HepG2 (cell line): ENCODE measurements at regions not wholly inside any gene's neighbourhood (a gene's known extent, or its start where the extent isn't known, plus 50 kb on each side); places are given as distances from the start of the nearest gene placed in this dataset.

Source experiments
- ATAC-seq: fragments of 200-7000 bp; cut with Tn5 transposase; 3 replicates; pipeline ENCODE4 v1.9.1; 2020; ENCODE audit warnings: mild to moderate bottlenecking, moderate library complexity
- BruUV-seq: library from RNA; stranded (reverse); fragments of 400-500 nt; replicated peaks from 2 replicates; lab custom pipeline; 2021; lab: Mats Ljungman, UMichigan
- CTCF ChIA-PET: fragments of 300-600 bp; formaldehyde crosslinking; extraction: SDS; loops from one replicate; lab custom pipeline; 2021; ENCODE audit warnings: low total read pairs, inconsistent platforms, low intra/inter-chr PET ratio; lab: Yijun Ruan, JAX
- POLR2A ChIA-PET: fragments of 350-600 bp; sonication (Branson Sonifier 250); formaldehyde crosslinking; loops from one replicate; lab custom pipeline; 2020; ENCODE audit warnings: antibody characterized with exemption, inconsistent platforms; lab: Yijun Ruan, JAX
- DNase-seq: peaks from one replicate; pipeline ENCODE4 v3.0.0-alpha.2; 2015; ENCODE audit warnings: low spot score
- FAIRE-seq: peaks from 3 replicates; lab custom pipeline; 2011; peaks lifted over from hg19 to GRCh38; lab: Jason Lieb, UNC
- H2AFZ ChIP-seq: one replicate; pipeline ENCODE4 v1.6.1; 2011; ENCODE audit warnings: low read length, inconsistent platforms
- H3K27ac ChIP-seq: fragments of 300-600 bp; 3 replicates; pipeline ENCODE4 v1.8.0; 2011; ENCODE audit warnings: mixed run types, mild to moderate bottlenecking, mixed read lengths, low read length, inconsistent platforms; ENCODE audit not compliant: insufficient read depth; ENCODE audit errors: extremely low read length
- H3K27me3 ChIP-seq, 2 experiments: fragments of 200-600 bp in 1 of 2; 2 replicates in 1 of 2; 3 replicates in 1 of 2; pipeline versions ENCODE4 v1.6.0 to v1.8.0; 2011; ENCODE audit warnings: low read length in 2 of 2, mild to moderate bottlenecking in 2 of 2, moderate library complexity in 2 of 2, inconsistent platforms in 1 of 2; ENCODE audit not compliant: insufficient read depth in 2 of 2, control insufficient read depth in 1 of 2
- H3K36me3 ChIP-seq, 2 experiments: fragments of 200-600 bp in 1 of 2; replicated peaks in 1 of 2; 2 replicates in 1 of 2; 3 replicates in 1 of 2; pipeline versions ENCODE4 v1.5.1 to v1.8.0; 2011; ENCODE audit warnings: low read length in 2 of 2, inconsistent platforms in 1 of 2; ENCODE audit not compliant: insufficient read depth in 2 of 2, control insufficient read depth in 1 of 2
- H3K4me1 ChIP-seq: 2 replicates; pipeline ENCODE4 v1.5.1; 2012; ENCODE audit warnings: low read length, inconsistent platforms; ENCODE audit not compliant: insufficient read depth
- H3K4me2 ChIP-seq: 2 replicates; pipeline ENCODE4 v1.6.0; 2011; ENCODE audit warnings: low read depth, low read length, inconsistent platforms
- H3K4me3 ChIP-seq, 3 experiments: fragments of 200-600 bp in 1 of 3; sonication (generic), shearing (Covaris generic) in 1 of 3; replicated peaks in 1 of 3; 2 replicates each; pipeline ENCODE4 v1.5.1; 2011 to 2016; ENCODE audit warnings: low read length in 3 of 3, inconsistent platforms in 2 of 3, low read depth in 2 of 3, mild to moderate bottlenecking in 2 of 3, control low read depth in 1 of 3, mixed read lengths in 1 of 3; ENCODE audit not compliant: insufficient read depth in 1 of 3
- H3K79me2 ChIP-seq: one replicate; pipeline ENCODE4 v1.6.1; 2011; ENCODE audit warnings: low read length, inconsistent platforms; ENCODE audit not compliant: insufficient read depth
- H3K9ac ChIP-seq: 2 replicates; pipeline ENCODE4 v1.6.0; 2011; ENCODE audit warnings: mild to moderate bottlenecking, low read depth, low read length, inconsistent platforms; ENCODE audit not compliant: insufficient read depth
- H3K9me3 ChIP-seq: 2 replicates; pipeline ENCODE4 v1.5.1; 2012; ENCODE audit warnings: mild to moderate bottlenecking, low read length
- H4K20me1 ChIP-seq: 2 replicates; pipeline ENCODE4 v1.6.0; 2011; ENCODE audit warnings: inconsistent platforms, mild to moderate bottlenecking, low read length, moderate library complexity; ENCODE audit not compliant: insufficient read depth
- FLYWCH1 ChIP-seq: sonication (generic); formaldehyde crosslinking; IDR thresholded peaks from 2 replicates; pipeline ENCODE4 v1.8.1; 2023; ENCODE audit warnings: mild to moderate bottlenecking, missing genetic modification reagents
- MED8 ChIP-seq: sonication (generic); formaldehyde crosslinking; IDR thresholded peaks from 2 replicates; pipeline ENCODE4 v1.8.1; 2023; ENCODE audit warnings: mild to moderate bottlenecking, missing genetic modification reagents; ENCODE audit not compliant: insufficient replicate concordance
- NR2F6 ChIP-seq, 2 experiments: IDR thresholded peaks; 2 replicates each; pipeline ENCODE4 v1.6.1; 2016; ENCODE audit warnings: antibody characterized with exemption in 1 of 2, mild to moderate bottlenecking in 1 of 2
- ONECUT2 ChIP-seq: sonication (generic); formaldehyde crosslinking; IDR thresholded peaks from 2 replicates; pipeline ENCODE4 v1.4.0; 2020; ENCODE audit warnings: missing genetic modification reagents
- SALL2 ChIP-seq: sonication (generic); formaldehyde crosslinking; IDR thresholded peaks from 2 replicates; pipeline ENCODE4 v1.8.1; 2023; ENCODE audit warnings: mild to moderate bottlenecking, missing genetic modification reagents, inconsistent platforms
- ZNF251 ChIP-seq: sonication (generic); formaldehyde crosslinking; IDR thresholded peaks from 2 replicates; pipeline ENCODE4 v1.9.0; 2021; ENCODE audit warnings: mild to moderate bottlenecking, missing genetic modification reagents
- ZNF792 ChIP-seq: IDR thresholded peaks from 2 replicates; pipeline ENCODE4 v1.6.1; 2016
- WGBS: methylation state at CpG from one replicate; pipeline ENCODE4 v1.1.6; 2017; ENCODE audit warnings: low lambda C conversion rate; 5-methylcytosine and 5-hydroxymethylcytosine counted together
- in situ Hi-C: cut with HindIII; loops from 2 replicates; pipeline ENCODE4 v1.10.0; 2017; ENCODE audit warnings: low pct_unique_long_range_greater_than_20kb; ENCODE audit not compliant: extremely low pct_ligation_motif_present
- intact Hi-C: fragments of 100-400 bp; cut with micrococcal nuclease; formaldehyde crosslinking; loops from one replicate; pipeline ENCODE4 v1.10.0; 2022; ENCODE audit not compliant: unreplicated experiment

DNA sequence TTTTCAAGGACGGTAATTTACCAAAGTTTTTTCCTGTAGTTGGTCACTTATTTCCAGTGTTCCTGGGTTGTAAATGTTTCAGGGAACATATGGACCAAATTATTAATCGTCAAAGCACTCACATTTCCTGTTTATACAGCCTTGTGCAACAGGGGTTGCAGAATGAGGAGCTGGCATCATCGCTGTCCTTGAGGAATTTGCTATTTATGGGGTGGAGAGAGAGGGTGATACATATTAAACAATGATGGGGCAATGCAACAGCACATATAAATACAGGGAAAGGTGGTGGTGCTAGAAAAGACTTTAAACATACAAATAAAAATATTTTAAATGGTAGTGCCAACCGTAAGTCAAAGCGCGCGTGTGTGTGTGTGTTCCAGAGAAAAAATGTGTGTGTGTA is 369.8 kb downstream of the NPHP4 start:
- FAIRE-seq, result no peak
- H3K4me3 ChIP-seq, result no peak overlapping the region
- in situ Hi-C loops, result loop anchor here (5.0 kb wide), 1 partner anchor 110 kb away; no protein-coding TSS in a partner anchor
- CTCF ChIA-PET, result no interaction called here
- DNase-seq, result no peak
- no peak for TF ChIP-seq NR2F6 (IDR thresholded peaks at IDR 0.05)
- TF ChIP-seq NR2F6 (CRISPR knock-in tag; IDR thresholded peaks at IDR 0.05), result no peak
- TF ChIP-seq ONECUT2 (CRISPR knock-in tag), result no peak
- TF ChIP-seq MED8, result no peak
- TF ChIP-seq, all 625 proteins: peak for 0
- H3K9ac ChIP-seq, result no peak overlapping the region
- no peaks in the 10 kb centered on the region for H3K4me1 ChIP-seq
- no peaks in the 10 kb centered on the region for H3K36me3 ChIP-seq
- peaks cover 4 to 17% of the 10 kb centered on the region in 2 experiments; a peak in 4 of 5 replicates for H3K27me3 ChIP-seq
- H2AFZ ChIP-seq, result no peak overlapping the region
- no peaks in the 10 kb centered on the region for H4K20me1 ChIP-seq
- no peaks in the 10 kb centered on the region for H3K79me2 ChIP-seq
- H3K4me2 ChIP-seq, result no peak overlapping the region
- POLR2A ChIA-PET, result no interaction called here
- H3K9me3 ChIP-seq, result no peaks in the 10 kb centered on the region
- no TSS peak for BruUV-seq
- ATAC-seq, result no peak
- 47% methylated on average over 7 of the region's 7 CpGs for WGBS
- intact Hi-C loops, result no loop called here
- no peak overlapping the region for H3K27ac ChIP-seq

DNA sequence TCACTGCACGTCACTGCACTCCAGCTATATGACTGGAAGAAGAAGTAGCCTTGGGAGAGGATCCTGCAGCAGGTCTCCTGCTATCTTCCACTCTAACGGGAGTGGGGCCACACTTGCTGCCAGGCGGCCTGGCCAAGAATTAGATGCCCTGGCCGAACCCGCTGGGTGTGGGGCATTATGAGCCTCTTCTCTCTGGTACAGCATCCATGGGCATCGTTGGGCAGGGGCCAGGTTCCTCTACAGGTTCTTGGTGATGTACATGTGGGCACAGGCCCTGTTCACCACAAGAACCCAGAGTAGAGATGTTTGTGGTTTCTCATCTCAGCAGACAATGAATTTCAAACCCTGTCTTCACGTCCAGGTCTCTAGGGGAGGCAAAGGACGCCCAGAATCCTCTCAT is 370.5 kb downstream of the NPHP4 start:
- in situ Hi-C loops (loop anchor here (5.0 kb wide), 1 partner anchor 109 kb away; no protein-coding TSS in a partner anchor), intact Hi-C loops (no loop called here)
- ATAC-seq (no peak), FAIRE-seq (no peak), DNase-seq (no peak)
- ChIA-PET CTCF (interaction anchor here (0.8 to 1.2 kb wide), 2 partner anchors 107 to 228 kb away, joined by 3 to 5 read pairs; no protein-coding TSS in a partner anchor), POLR2A (no interaction called here)
- no peaks in the 10 kb centered on the region for H3K36me3 ChIP-seq
- no peaks in the 10 kb centered on the region for H3K9me3 ChIP-seq
- no peak overlapping the region for H3K4me2 ChIP-seq
- H2AFZ ChIP-seq, result no peak overlapping the region
- H4K20me1 ChIP-seq, result no peaks in the 10 kb centered on the region
- WGBS, result 6% methylated on average over 4 of the region's 8 CpGs
- H3K4me3 ChIP-seq, result no peak overlapping the region
- no peaks in the 10 kb centered on the region for H3K79me2 ChIP-seq
- TF ChIP-seq ZNF251 (CRISPR knock-in tag), result no peak
- no peak for TF ChIP-seq FLYWCH1 (CRISPR knock-in tag)
- TF ChIP-seq SALL2 (CRISPR knock-in tag), result no peak
- TF ChIP-seq ZNF792 (CRISPR knock-in tag), result no peak
- BruUV-seq, result no TSS peak
- H3K9ac ChIP-seq, result no peak overlapping the region
- no peak overlapping the region for H3K27ac ChIP-seq
- peaks cover 5 to 24% of the 10 kb centered on the region in 2 experiments; a peak in 4 of 5 replicates for H3K27me3 ChIP-seq
- no peaks in the 10 kb centered on the region for H3K4me1 ChIP-seq
